H9 (cell line): ENCODE measurements at regions not wholly inside any gene's neighbourhood (a gene's known extent, or its start where the extent isn't known, plus 50 kb on each side); places are given as distances from the start of the nearest gene placed in this dataset.

Source experiments
- DNase-seq: peaks from one replicate; pipeline ENCODE4 v3.0.0-alpha.2; 2017
- H2AFZ ChIP-seq: one replicate; pipeline ENCODE4 v1.6.1; 2013; ENCODE audit warnings: mild to moderate bottlenecking, low read length, control low read depth, moderate library complexity
- H2AK5ac ChIP-seq: 2 replicates; pipeline ENCODE4 v1.6.1; 2013; ENCODE audit warnings: low read length, control low read depth, mixed read lengths; ENCODE audit not compliant: insufficient read length
- H2BK120ac ChIP-seq: one replicate; pipeline ENCODE4 v1.6.1; 2013; ENCODE audit warnings: low read depth, mild to moderate bottlenecking, low read length, control low read depth, inconsistent platforms; ENCODE audit not compliant: poor library complexity, severe bottlenecking
- H2BK12ac ChIP-seq: 2 replicates; pipeline ENCODE4 v1.6.1; 2013; ENCODE audit warnings: low read length, control low read depth, mixed read lengths, low read depth; ENCODE audit not compliant: insufficient read length
- H2BK15ac ChIP-seq: 2 replicates; pipeline ENCODE4 v1.6.1; 2013; ENCODE audit warnings: low read depth, low read length, control low read depth
- H2BK20ac ChIP-seq: one replicate; pipeline ENCODE4 v1.6.1; 2013; ENCODE audit warnings: low read depth, mild to moderate bottlenecking, low read length, control low read depth, inconsistent platforms; ENCODE audit not compliant: poor library complexity, severe bottlenecking
- H2BK5ac ChIP-seq: 2 replicates; pipeline ENCODE4 v1.6.1; 2013; ENCODE audit warnings: low read length, control low read depth, mixed read lengths; ENCODE audit not compliant: insufficient read length
- H3K14ac ChIP-seq: 2 replicates; pipeline ENCODE4 v1.6.1; 2013; ENCODE audit warnings: low read length, control low read depth; ENCODE audit not compliant: insufficient read depth
- H3K18ac ChIP-seq: 2 replicates; pipeline ENCODE4 v1.6.1; 2013; ENCODE audit warnings: low read depth, mild to moderate bottlenecking, mixed read lengths, low read length, control low read depth; ENCODE audit not compliant: insufficient read length
- H3K23ac ChIP-seq: 2 replicates; pipeline ENCODE4 v1.6.1; 2013; ENCODE audit warnings: low read length, control low read depth, mixed read lengths, low read depth; ENCODE audit not compliant: insufficient read length
- H3K23me2 ChIP-seq: 2 replicates; pipeline ENCODE4 v1.6.1; 2013; ENCODE audit warnings: low read depth, mild to moderate bottlenecking, mixed read lengths, low read length, control low read depth; ENCODE audit not compliant: insufficient read length, poor library complexity, severe bottlenecking
- H3K27ac ChIP-seq: 2 replicates; pipeline ENCODE4 v1.5.1; 2013; ENCODE audit warnings: low read length, control low read depth, mixed read lengths, low read depth; ENCODE audit not compliant: insufficient read length
- H3K27me3 ChIP-seq: 2 replicates; pipeline ENCODE4 v1.6.1; 2013; ENCODE audit warnings: low read length, control low read depth, inconsistent platforms; ENCODE audit not compliant: insufficient read depth
- H3K4ac ChIP-seq: 2 replicates; pipeline ENCODE4 v1.6.1; 2013; ENCODE audit warnings: low read depth, mild to moderate bottlenecking, control low read depth, inconsistent platforms, low read length, moderate library complexity
- H3K4me1 ChIP-seq: 2 replicates; pipeline ENCODE4 v1.6.1; 2013; ENCODE audit warnings: low read length, control low read depth, inconsistent platforms; ENCODE audit not compliant: insufficient read depth
- H3K4me2 ChIP-seq: 2 replicates; pipeline ENCODE4 v1.6.1; 2013; ENCODE audit warnings: low read length, control low read depth, mixed read lengths; ENCODE audit not compliant: insufficient read length, insufficient read depth
- H3K56ac ChIP-seq: 2 replicates; pipeline ENCODE4 v1.6.1; 2013; ENCODE audit warnings: low read depth, mild to moderate bottlenecking, mixed read lengths, low read length, control low read depth; ENCODE audit not compliant: insufficient read length
- H3K79me1 ChIP-seq: 2 replicates; pipeline ENCODE4 v1.6.1; 2013; ENCODE audit warnings: low read depth, mild to moderate bottlenecking, moderate library complexity, low read length, control low read depth, inconsistent platforms; ENCODE audit not compliant: insufficient read depth, poor library complexity, severe bottlenecking
- H3K79me2 ChIP-seq: 2 replicates; pipeline ENCODE4 v1.6.1; 2013; ENCODE audit warnings: low read length, control low read depth, inconsistent platforms; ENCODE audit not compliant: insufficient read depth
- H3K9ac ChIP-seq: 2 replicates; pipeline ENCODE4 v1.6.1; 2013; ENCODE audit warnings: low read length, control low read depth, mixed read lengths; ENCODE audit not compliant: insufficient read length; ENCODE audit errors: extremely low read depth
- H3K9me3 ChIP-seq: one replicate; pipeline ENCODE4 v1.6.1; 2013; ENCODE audit warnings: low read depth, low read length, inconsistent platforms; ENCODE audit not compliant: control insufficient read depth
- H3T11ph ChIP-seq: one replicate; pipeline ENCODE4 v1.6.1; 2013; ENCODE audit warnings: mild to moderate bottlenecking, low read length, control low read depth, inconsistent platforms
- H4K20me1 ChIP-seq: one replicate; pipeline ENCODE4 v1.6.1; 2013; ENCODE audit not compliant: control insufficient read depth, insufficient read length, insufficient read depth
- H4K5ac ChIP-seq: 2 replicates; pipeline ENCODE4 v1.6.1; 2013; ENCODE audit warnings: low read depth, mild to moderate bottlenecking, mixed read lengths, low read length, control low read depth; ENCODE audit not compliant: insufficient read length
- H4K8ac ChIP-seq: replicated peaks from 2 replicates; pipeline ENCODE4 v1.6.1; 2013; ENCODE audit warnings: low read length, control low read depth, mixed read lengths, low read depth; ENCODE audit not compliant: insufficient read length
- H4K91ac ChIP-seq: 2 replicates; pipeline ENCODE4 v1.6.1; 2013; ENCODE audit warnings: low read depth, mild to moderate bottlenecking, moderate library complexity, mixed read lengths, low read length, control low read depth; ENCODE audit not compliant: insufficient read length
- H3K27ac Mint-ChIP-seq, 3 experiments: 2 replicates in 2 of 3; 3 replicates in 1 of 3; pipeline ENCODE4 v1.8.0; 2020 to 2021; ENCODE audit warnings: mixed read lengths in 3 of 3, mild to moderate bottlenecking in 1 of 3, moderate library complexity in 1 of 3
- H3K27me3 Mint-ChIP-seq: 2 replicates; pipeline ENCODE4 v1.8.0; 2021; ENCODE audit warnings: low read depth, mild to moderate bottlenecking, moderate library complexity, mixed read lengths
- H3K36me3 Mint-ChIP-seq, 3 experiments: 2 replicates in 2 of 3; 3 replicates in 1 of 3; pipeline ENCODE4 v1.8.0; 2020 to 2021; ENCODE audit warnings: low read depth in 3 of 3, mixed read lengths in 3 of 3; ENCODE audit not compliant: insufficient read depth in 1 of 3
- H3K4me1 Mint-ChIP-seq, 2 experiments: 2 replicates each; pipeline ENCODE4 v1.8.0; 2020; ENCODE audit warnings: mixed read lengths in 2 of 2
- H3K4me3 Mint-ChIP-seq, 2 experiments: 2 replicates in 1 of 2; 3 replicates in 1 of 2; pipeline ENCODE4 v1.8.0; 2020 to 2021; ENCODE audit warnings: mild to moderate bottlenecking in 2 of 2, mixed read lengths in 2 of 2, moderate library complexity in 1 of 2
- H3K9me3 Mint-ChIP-seq, 2 experiments: 2 replicates in 1 of 2; 3 replicates in 1 of 2; pipeline ENCODE4 v1.8.0; 2020; ENCODE audit warnings: mild to moderate bottlenecking in 2 of 2, mixed read lengths in 2 of 2, moderate library complexity in 1 of 2
- WGBS: extraction: QIAGEN DNeasy Blood & Tissue Kit; methylation state at CpG from one replicate; pipeline ENCODE4 v1.1.7; 2013; ENCODE audit warnings: missing lambda C conversion rate, low lambda C conversion rate, mixed read lengths; ENCODE audit not compliant: insufficient read length; ENCODE audit errors: extremely low coverage; 5-methylcytosine and 5-hydroxymethylcytosine counted together
- TF ChIP-seq, protein P1 (sequence below): fragments of 200-600 bp; sonication (generic); conservative IDR thresholded peaks from 3 replicates; pipeline ENCODE4 v1.8.0; 2021; ENCODE audit warnings: antibody characterized with exemption, mild to moderate bottlenecking

- Histone ChIP-seq H3K23ac (no peak overlapping the region), H3K4me2 (no peak overlapping the region), H2BK120ac (no peak overlapping the region), H4K5ac (no peak overlapping the region), H3K4ac (no peak overlapping the region), H3K79me2 (no peaks in the 10 kb centered on the region), H3K79me1 (no peaks in the 10 kb centered on the region), H2AFZ (no peak overlapping the region), H3K4me1 (no peaks in the 10 kb centered on the region), H4K91ac (no peak overlapping the region), H3K27me3 (no peaks in the 10 kb centered on the region), H4K20me1 (no peaks in the 10 kb centered on the region), H2BK5ac (no peak overlapping the region), H3K9ac (no peak overlapping the region), H2BK20ac (no peak overlapping the region), H3K27ac (no peak overlapping the region), H2BK15ac (no peak overlapping the region), H3K9me3 (peaks cover 3% of the 10 kb centered on the region), H3K14ac (no peak overlapping the region), H3K18ac (no peak overlapping the region), H3K23me2 (no peaks in the 10 kb centered on the region), H3K56ac (no peak overlapping the region), H4K8ac (no peak overlapping the region), H2BK12ac (no peak overlapping the region), H2AK5ac (no peak overlapping the region), H3T11ph (no peak overlapping the region)
- Mint-ChIP-seq H3K4me1 (peaks cover 0 to 3% of the 10 kb centered on the region in 2 experiments; a peak in 2 of 4 replicates), H3K27me3 (peaks cover 8% of the 10 kb centered on the region; the same call in 1 of the 2 replicates), H3K36me3 (peaks cover 8 to 27% (median 22%) of the 10 kb centered on the region in 3 experiments), H3K27ac (no peak overlapping the region), H3K9me3 (peaks cover 36% of the 10 kb centered on the region in 2 experiments), H3K4me3 (no peak overlapping the region)
- no CpG with 5 or more reads among the region's 2 CpGs for WGBS
- DNase-seq = no peak
- TF ChIP-seq, protein P1, sequence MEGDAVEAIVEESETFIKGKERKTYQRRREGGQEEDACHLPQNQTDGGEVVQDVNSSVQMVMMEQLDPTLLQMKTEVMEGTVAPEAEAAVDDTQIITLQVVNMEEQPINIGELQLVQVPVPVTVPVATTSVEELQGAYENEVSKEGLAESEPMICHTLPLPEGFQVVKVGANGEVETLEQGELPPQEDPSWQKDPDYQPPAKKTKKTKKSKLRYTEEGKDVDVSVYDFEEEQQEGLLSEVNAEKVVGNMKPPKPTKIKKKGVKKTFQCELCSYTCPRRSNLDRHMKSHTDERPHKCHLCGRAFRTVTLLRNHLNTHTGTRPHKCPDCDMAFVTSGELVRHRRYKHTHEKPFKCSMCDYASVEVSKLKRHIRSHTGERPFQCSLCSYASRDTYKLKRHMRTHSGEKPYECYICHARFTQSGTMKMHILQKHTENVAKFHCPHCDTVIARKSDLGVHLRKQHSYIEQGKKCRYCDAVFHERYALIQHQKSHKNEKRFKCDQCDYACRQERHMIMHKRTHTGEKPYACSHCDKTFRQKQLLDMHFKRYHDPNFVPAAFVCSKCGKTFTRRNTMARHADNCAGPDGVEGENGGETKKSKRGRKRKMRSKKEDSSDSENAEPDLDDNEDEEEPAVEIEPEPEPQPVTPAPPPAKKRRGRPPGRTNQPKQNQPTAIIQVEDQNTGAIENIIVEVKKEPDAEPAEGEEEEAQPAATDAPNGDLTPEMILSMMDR = no peak
Measured at GRCh38 chr13:110780422-110780821, 66.9 kb downstream of the ING1 start.
